Lower lobe of right lung (tissue), 2 donors: ENCODE measurements at regions not wholly inside any gene's neighbourhood (a gene's known extent, or its start where the extent isn't known, plus 50 kb on each side); places are given as distances from the start of the nearest gene placed in this dataset.

Source experiments
- ATAC-seq, 2 donors: fragments of 200-7000 bp; cut with Tn5 transposase; one replicate each; pipeline ENCODE4 v1.9.1; 2020 to 2022; ENCODE audit warnings: mild to moderate bottlenecking in 2 of 2, moderate library complexity in 2 of 2
- DNase-seq: peaks from one replicate; pipeline ENCODE4 v3.0.0-alpha.2; 2020
- H3K27ac ChIP-seq: fragments of 200-600 bp; one replicate; pipeline ENCODE4 v1.8.0; 2022
- H3K27me3 ChIP-seq: fragments of 200-600 bp; one replicate; pipeline ENCODE4 v1.8.0; 2022; ENCODE audit warnings: low read depth
- H3K36me3 ChIP-seq: fragments of 200-600 bp; one replicate; pipeline ENCODE4 v1.8.0; 2022; ENCODE audit warnings: mild to moderate bottlenecking
- H3K4me1 ChIP-seq: fragments of 200-600 bp; one replicate; pipeline ENCODE4 v1.8.0; 2022
- H3K4me3 ChIP-seq: fragments of 200-600 bp; one replicate; pipeline ENCODE4 v1.8.0; 2022; ENCODE audit warnings: mild to moderate bottlenecking
- H3K9me3 ChIP-seq: fragments of 200-600 bp; one replicate; pipeline ENCODE4 v1.8.0; 2022
- CTCF ChIP-seq: fragments of 200-600 bp; IDR thresholded peaks from one replicate; pipeline ENCODE4 v1.8.0; 2022; ENCODE audit warnings: antibody characterized with exemption, mild to moderate bottlenecking
- intact Hi-C: fragments of 100-400 bp; cut with DNase I; formaldehyde crosslinking; loops from one replicate; pipeline ENCODE4 v1.11.0; 2022
- donor health status: DM: no; HTN: yes; CAD: no; lungs with severe emphysema.

GRCh38 chr10:43982250-43982649 lies 333.6 kb upstream of the ZNF32 start:
- intact Hi-C loops, result no loop called here
- H3K9me3 ChIP-seq, result no peaks in the 10 kb centered on the region
- DNase-seq, result no peak
- no peak overlapping the region for H3K27ac ChIP-seq
- H3K4me3 ChIP-seq, result no peak overlapping the region
- no peaks in the 10 kb centered on the region for H3K36me3 ChIP-seq
- H3K4me1 ChIP-seq, result peaks cover 8% of the 10 kb centered on the region
- TF ChIP-seq CTCF, result no peak
- ATAC-seq, result no peak
- H3K27me3 ChIP-seq, result no peaks in the 10 kb centered on the region

GRCh38 chr10:43981696-43982095 lies 333.0 kb upstream of the ZNF32 start:
- intact Hi-C loops, result no loop called here
- no peak for ATAC-seq

GRCh38 chr10:43981232-43981631 lies 332.6 kb upstream of the ZNF32 start:
- intact Hi-C loops, result no loop called here
- TF ChIP-seq CTCF, result no peak
- ATAC-seq (no peak), DNase-seq (no peak)
- no peaks in the 10 kb centered on the region for H3K9me3 ChIP-seq
- H3K4me3 ChIP-seq, result no peak overlapping the region
- H3K27ac ChIP-seq, result no peak overlapping the region
- H3K4me1 ChIP-seq, result peaks cover 8% of the 10 kb centered on the region
- no peaks in the 10 kb centered on the region for H3K27me3 ChIP-seq
- H3K36me3 ChIP-seq, result no peaks in the 10 kb centered on the region

More at GRCh38 chr10:43981696-43982095, 333.0 kb upstream of the ZNF32 start:
- H3K4me1 ChIP-seq, result peaks cover 8% of the 10 kb centered on the region
- no peaks in the 10 kb centered on the region for H3K27me3 ChIP-seq
- TF ChIP-seq CTCF, result no peak
- no peak overlapping the region for H3K27ac ChIP-seq
- no peaks in the 10 kb centered on the region for H3K36me3 ChIP-seq
- H3K4me3 ChIP-seq, result no peak overlapping the region
- H3K9me3 ChIP-seq, result no peaks in the 10 kb centered on the region
- no peak for DNase-seq

- H3K27me3 ChIP-seq, result no peaks in the 10 kb centered on the region
- H3K4me1 ChIP-seq, result peaks cover 8% of the 10 kb centered on the region
- intact Hi-C loops, result no loop called here
- H3K27ac ChIP-seq, result no peak overlapping the region
- ATAC-seq (no peak), DNase-seq (no peak)
- no peak for TF ChIP-seq CTCF
- H3K9me3 ChIP-seq, result no peaks in the 10 kb centered on the region
- no peak overlapping the region for H3K4me3 ChIP-seq
- no peaks in the 10 kb centered on the region for H3K36me3 ChIP-seq
Observed at GRCh38 chr10:43980715-43981114, 332.0 kb upstream of the ZNF32 start.

GRCh38 chr10:43980313-43980712 lies 331.6 kb upstream of the ZNF32 start:
- H3K4me3 ChIP-seq, result no peak overlapping the region
- TF ChIP-seq CTCF, result no peak
- H3K27ac ChIP-seq, result no peak overlapping the region
- no peaks in the 10 kb centered on the region for H3K27me3 ChIP-seq
- peaks cover 8% of the 10 kb centered on the region for H3K4me1 ChIP-seq
- intact Hi-C loops, result no loop called here
- ATAC-seq (no peak), DNase-seq (no peak)
- no peaks in the 10 kb centered on the region for H3K9me3 ChIP-seq
- no peaks in the 10 kb centered on the region for H3K36me3 ChIP-seq

- ATAC-seq, result no peak
- no peaks in the 10 kb centered on the region for H3K27me3 ChIP-seq
- DNase-seq, result no peak
- H3K4me3 ChIP-seq, result no peak overlapping the region
- no peaks in the 10 kb centered on the region for H3K36me3 ChIP-seq
- intact Hi-C loops, result no loop called here
- H3K27ac ChIP-seq, result no peak overlapping the region
- no peak for TF ChIP-seq CTCF
- H3K9me3 ChIP-seq, result no peaks in the 10 kb centered on the region
- H3K4me1 ChIP-seq, result peaks cover 8% of the 10 kb centered on the region
Observed at GRCh38 chr10:43979551-43979950, 330.9 kb upstream of the ZNF32 start.
